ENCODE measurements at regions not wholly inside any gene's neighbourhood (a gene's known extent, or its start where the extent isn't known, plus 50 kb on each side); places are given as distances from the start of the nearest gene placed in this dataset.

DNA sequence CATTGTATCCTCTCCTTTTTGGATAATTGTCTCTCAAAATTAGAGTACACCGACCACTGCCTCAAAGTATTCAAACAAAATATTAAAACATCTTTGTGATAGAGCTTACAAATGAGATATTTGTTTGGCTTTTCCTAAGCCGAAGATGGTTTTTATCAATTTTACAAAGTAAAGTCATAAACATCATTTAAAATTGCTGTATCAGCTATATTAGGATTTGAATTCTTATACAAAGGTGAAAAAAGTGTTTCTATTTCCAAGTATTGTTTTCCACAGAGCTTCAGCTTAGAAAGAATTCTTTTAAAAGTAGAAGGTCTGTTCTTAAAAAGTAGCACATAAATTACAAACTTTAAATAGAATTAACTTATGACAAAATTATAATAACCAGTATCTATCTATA is 116.6 kb upstream of the IFNE start:
- 85 to 96% (median 94%) methylated on average over 2 of the region's 2 CpGs for WGBS, 3 donors
- Histone ChIP-seq H3K4me1 (ENCODE audit: control insufficient read depth in 3 of 3, insufficient read depth in 2 of 3, low read depth in 1 of 3, low read length in 2 of 3) (no peaks in the 10 kb centered on the region), H3K9me3 (ENCODE audit: control insufficient read depth in 2 of 2, insufficient read depth in 1 of 2, low read depth in 1 of 2, low read length in 1 of 2) (no peaks in the 10 kb centered on the region), H3K4me3 (ENCODE audit: low read depth in 1 of 3, low read length in 3 of 3) (no peak overlapping the region), H3K27me3 (ENCODE audit: control insufficient read depth in 3 of 3, insufficient read depth in 3 of 3, low read length in 3 of 3) (no peaks in the 10 kb centered on the region), H3K36me3 (ENCODE audit: control insufficient read depth in 3 of 3, insufficient read depth in 2 of 3, low read depth in 1 of 3, low read length in 3 of 3) (no peaks in the 10 kb centered on the region), H3K27ac (ENCODE audit: low read depth in 1 of 3, low read length in 2 of 3) (no peak overlapping the region)
- DNase-seq: no peak
- FAIRE-seq: no peak

DNA sequence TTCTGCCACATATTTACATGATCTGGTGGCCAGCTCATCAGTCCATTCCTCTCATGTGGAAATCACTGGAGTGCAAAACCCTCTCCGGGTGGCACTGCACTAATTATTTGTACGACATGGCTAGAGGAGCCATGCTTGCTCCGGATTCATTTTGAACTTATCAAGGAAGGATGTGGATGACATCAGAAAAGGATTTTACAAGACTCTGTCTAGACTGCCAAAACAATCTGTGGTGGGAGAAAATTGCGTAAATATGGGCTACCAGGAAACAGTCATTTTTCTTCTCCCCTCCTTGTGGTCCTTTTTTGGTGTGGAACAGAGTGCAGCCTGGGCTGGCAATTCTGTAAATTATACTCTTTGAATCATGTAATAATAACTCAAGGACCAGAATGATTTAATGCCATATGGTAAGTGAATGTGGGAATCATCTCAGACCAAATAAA is 123.4 kb upstream of the IFNE start:
- H3K4me3 ChIP-seq (ENCODE audit: low read depth in 1 of 3, low read length in 3 of 3): no peak overlapping the region
- no peaks in the 10 kb centered on the region for H3K4me1 ChIP-seq (ENCODE audit: control insufficient read depth in 3 of 3, insufficient read depth in 2 of 3, low read depth in 1 of 3, low read length in 2 of 3)
- FAIRE-seq (no peak), DNase-seq (no peak)
- no peak overlapping the region for H3K27ac ChIP-seq (ENCODE audit: low read depth in 1 of 3, low read length in 2 of 3)
- H3K36me3 ChIP-seq (ENCODE audit: control insufficient read depth in 3 of 3, insufficient read depth in 2 of 3, low read depth in 1 of 3, low read length in 3 of 3): no peaks in the 10 kb centered on the region
- H3K9me3 ChIP-seq (ENCODE audit: control insufficient read depth in 2 of 2, insufficient read depth in 1 of 2, low read depth in 1 of 2, low read length in 1 of 2): no peaks in the 10 kb centered on the region
- WGBS, 3 donors: 60 to 90% (median 70%) methylated on average over 4 of the region's 4 CpGs
- no peaks in the 10 kb centered on the region for H3K27me3 ChIP-seq (ENCODE audit: control insufficient read depth in 3 of 3, insufficient read depth in 3 of 3, low read length in 3 of 3)

DNA sequence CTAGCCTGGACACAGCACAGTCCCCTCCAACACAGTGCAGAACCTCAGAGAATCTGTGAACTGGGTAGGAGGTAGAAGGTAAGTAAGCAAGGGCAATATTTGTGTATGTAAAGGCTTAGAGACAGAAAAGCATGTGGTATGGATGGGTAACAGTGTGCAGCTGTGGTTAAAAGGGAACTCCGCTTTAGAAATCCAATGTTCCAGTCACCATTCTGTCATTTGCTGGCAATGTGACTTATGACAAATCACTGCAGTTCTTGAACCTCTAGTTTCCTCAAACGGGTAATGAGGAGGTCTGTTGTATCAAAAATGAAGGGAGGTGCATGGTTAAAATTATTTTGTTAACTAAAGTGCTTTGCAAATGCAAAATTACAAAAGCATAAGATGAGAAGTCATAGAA is 125.5 kb upstream of the IFNE start:
- no peak overlapping the region for H3K4me3 ChIP-seq (ENCODE audit: low read depth in 1 of 3, low read length in 3 of 3)
- WGBS, 3 donors: 75 to 83% (median 77%) methylated on average over 2 of the region's 2 CpGs
- H3K4me1 ChIP-seq (ENCODE audit: control insufficient read depth in 3 of 3, insufficient read depth in 2 of 3, low read depth in 1 of 3, low read length in 2 of 3): peaks cover 0 to 3% (median 0%) of the 10 kb centered on the region in 3 donors
- DNase-seq (no peak), FAIRE-seq (no peak)
- H3K27me3 ChIP-seq (ENCODE audit: control insufficient read depth in 3 of 3, insufficient read depth in 3 of 3, low read length in 3 of 3): no peaks in the 10 kb centered on the region
- no peaks in the 10 kb centered on the region for H3K36me3 ChIP-seq (ENCODE audit: control insufficient read depth in 3 of 3, insufficient read depth in 2 of 3, low read depth in 1 of 3, low read length in 3 of 3)
- no peaks in the 10 kb centered on the region for H3K9me3 ChIP-seq (ENCODE audit: control insufficient read depth in 2 of 2, insufficient read depth in 1 of 2, low read depth in 1 of 2, low read length in 1 of 2)
- no peak overlapping the region for H3K27ac ChIP-seq (ENCODE audit: low read depth in 1 of 3, low read length in 2 of 3)

DNA sequence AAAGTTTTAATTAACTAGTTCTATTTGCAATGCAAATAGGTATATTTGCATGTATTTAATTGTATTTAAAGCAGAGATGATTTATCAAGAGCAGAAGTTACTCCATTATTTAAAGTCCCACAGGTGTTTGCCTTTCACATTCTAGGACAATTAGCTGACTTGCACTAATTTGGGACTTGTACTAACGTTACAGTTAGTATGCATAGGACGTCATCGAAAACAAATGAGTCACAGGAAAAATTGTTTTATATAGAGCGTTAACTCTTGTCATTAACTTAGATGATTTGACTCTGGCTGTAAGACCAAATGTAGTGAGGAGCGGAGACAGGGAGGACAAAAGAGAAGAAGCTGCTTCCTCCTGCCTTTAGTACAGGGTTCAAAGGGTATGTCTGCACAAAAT is 126.1 kb upstream of the IFNE start:
- peaks cover 0 to 3% (median 0%) of the 10 kb centered on the region in 3 donors for H3K4me1 ChIP-seq (ENCODE audit: control insufficient read depth in 3 of 3, insufficient read depth in 2 of 3, low read depth in 1 of 3, low read length in 2 of 3)
- WGBS, 3 donors: 76 to 83% (median 81%) methylated on average over 5 of the region's 5 CpGs
- no peaks in the 10 kb centered on the region for H3K36me3 ChIP-seq (ENCODE audit: control insufficient read depth in 3 of 3, insufficient read depth in 2 of 3, low read depth in 1 of 3, low read length in 3 of 3)
- H3K27me3 ChIP-seq (ENCODE audit: control insufficient read depth in 3 of 3, insufficient read depth in 3 of 3, low read length in 3 of 3): no peaks in the 10 kb centered on the region
- FAIRE-seq (no peak), DNase-seq (no peak)
- no peak overlapping the region for H3K4me3 ChIP-seq (ENCODE audit: low read depth in 1 of 3, low read length in 3 of 3)
- no peaks in the 10 kb centered on the region for H3K9me3 ChIP-seq (ENCODE audit: control insufficient read depth in 2 of 2, insufficient read depth in 1 of 2, low read depth in 1 of 2, low read length in 1 of 2)
- H3K27ac ChIP-seq (ENCODE audit: low read depth in 1 of 3, low read length in 2 of 3): no peak overlapping the region

DNA sequence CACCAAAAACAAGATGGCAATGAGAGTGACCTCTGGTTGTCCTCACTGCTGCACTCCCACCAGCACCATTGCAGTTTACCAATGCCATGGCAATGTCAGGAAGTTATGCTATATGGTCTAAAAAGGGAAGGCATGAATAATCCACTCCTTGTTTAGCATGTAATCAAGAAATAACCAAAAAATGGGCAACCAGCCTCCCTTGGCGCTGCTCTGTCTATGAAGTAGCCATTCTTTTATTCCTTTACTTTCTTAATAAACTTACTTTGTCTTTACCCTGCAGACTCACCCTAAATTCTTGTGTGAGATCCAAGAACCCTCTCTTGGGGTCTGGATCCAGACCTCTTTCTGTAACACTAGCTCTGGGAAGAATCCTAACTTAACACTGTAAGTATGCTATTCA is 127.4 kb upstream of the IFNE start:
- Histone ChIP-seq H3K27ac (ENCODE audit: low read depth in 1 of 3, low read length in 2 of 3) (no peak overlapping the region), H3K4me1 (ENCODE audit: control insufficient read depth in 3 of 3, insufficient read depth in 2 of 3, low read depth in 1 of 3, low read length in 2 of 3) (peaks cover 0 to 3% (median 0%) of the 10 kb centered on the region in 3 donors), H3K4me3 (ENCODE audit: low read depth in 1 of 3, low read length in 3 of 3) (no peak overlapping the region), H3K9me3 (ENCODE audit: control insufficient read depth in 2 of 2, insufficient read depth in 1 of 2, low read depth in 1 of 2, low read length in 1 of 2) (no peaks in the 10 kb centered on the region), H3K27me3 (ENCODE audit: control insufficient read depth in 3 of 3, insufficient read depth in 3 of 3, low read length in 3 of 3) (no peaks in the 10 kb centered on the region), H3K36me3 (ENCODE audit: control insufficient read depth in 3 of 3, insufficient read depth in 2 of 3, low read depth in 1 of 3, low read length in 3 of 3) (no peaks in the 10 kb centered on the region)
- no peak for FAIRE-seq
- DNase-seq: no peak
- WGBS, 3 donors: 88 to 92% (median 91%) methylated on average over 1 of the region's 1 CpG

DNA sequence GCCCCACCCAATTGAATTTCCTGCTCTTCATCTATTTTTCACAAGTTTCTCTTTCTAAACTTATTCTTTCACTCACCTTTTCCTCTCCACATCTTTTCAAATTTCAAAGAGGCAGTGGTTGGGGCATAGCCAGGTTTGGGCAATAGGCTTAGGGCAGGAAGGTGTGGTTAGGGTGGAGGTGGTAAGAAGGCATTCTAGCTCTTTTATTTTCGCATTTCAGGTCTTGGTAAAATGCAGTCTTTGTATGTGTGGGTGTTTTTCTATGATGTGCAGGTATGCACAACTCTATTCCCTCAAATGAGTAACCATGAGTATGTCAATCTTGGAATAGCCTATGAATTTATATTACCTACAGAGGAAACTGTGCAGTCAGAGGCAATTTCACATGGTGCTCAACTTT is 129.8 kb upstream of the IFNE start:
- FAIRE-seq: no peak

DNA sequence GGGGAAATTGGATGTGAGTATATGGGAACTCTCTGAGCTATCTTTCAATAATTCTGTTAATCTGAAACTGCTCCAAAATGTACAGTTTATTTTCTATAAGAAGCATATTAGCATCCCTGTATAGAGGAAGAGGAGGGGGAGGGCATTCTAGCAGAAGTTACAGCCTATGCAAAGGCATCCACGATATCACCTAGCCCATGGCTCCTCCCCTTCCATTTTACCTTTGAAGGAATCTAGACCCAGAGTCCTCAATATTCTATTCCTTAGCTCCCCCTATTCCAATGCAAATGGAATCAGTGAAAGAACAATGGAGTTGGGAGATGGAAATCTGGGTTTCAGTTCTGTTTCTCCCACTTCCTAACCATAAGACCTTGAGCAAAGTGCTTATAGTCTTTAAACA is 132.9 kb upstream of the IFNE start:
- H3K36me3 ChIP-seq (ENCODE audit: control insufficient read depth in 3 of 3, insufficient read depth in 2 of 3, low read depth in 1 of 3, low read length in 3 of 3): no peaks in the 10 kb centered on the region
- H3K27ac ChIP-seq (ENCODE audit: low read depth in 1 of 3, low read length in 2 of 3): no peak overlapping the region
- no peaks in the 10 kb centered on the region for H3K9me3 ChIP-seq (ENCODE audit: control insufficient read depth in 2 of 2, insufficient read depth in 1 of 2, low read depth in 1 of 2, low read length in 1 of 2)
- H3K27me3 ChIP-seq (ENCODE audit: control insufficient read depth in 3 of 3, insufficient read depth in 3 of 3, low read length in 3 of 3): no peaks in the 10 kb centered on the region
- FAIRE-seq (no peak), DNase-seq (no peak)
- 33 to 42% (median 36%) methylated on average over 1 of the region's 1 CpG for WGBS, 3 donors
- H3K4me1 ChIP-seq (ENCODE audit: control insufficient read depth in 3 of 3, insufficient read depth in 2 of 3, low read depth in 1 of 3, low read length in 2 of 3): peaks cover 0 to 3% (median 0%) of the 10 kb centered on the region in 3 donors
- no peak overlapping the region for H3K4me3 ChIP-seq (ENCODE audit: low read depth in 1 of 3, low read length in 3 of 3)

More for the DNA sequence above, 129.8 kb upstream of the IFNE start:
- no peak for DNase-seq
- no peak overlapping the region for H3K27ac ChIP-seq (ENCODE audit: low read depth in 1 of 3, low read length in 2 of 3)
- 69 to 77% (median 74%) methylated on average over 1 of the region's 1 CpG for whole genome bisulfite sequencing, 3 donors
- no peaks in the 10 kb centered on the region for H3K27me3 ChIP-seq (ENCODE audit: control insufficient read depth in 3 of 3, insufficient read depth in 3 of 3, low read length in 3 of 3)
- no peak overlapping the region for H3K4me3 ChIP-seq (ENCODE audit: low read depth in 1 of 3, low read length in 3 of 3)
- peaks cover 0 to 3% (median 0%) of the 10 kb centered on the region in 3 donors for H3K4me1 ChIP-seq (ENCODE audit: control insufficient read depth in 3 of 3, insufficient read depth in 2 of 3, low read depth in 1 of 3, low read length in 2 of 3)
- no peaks in the 10 kb centered on the region for H3K36me3 ChIP-seq (ENCODE audit: control insufficient read depth in 3 of 3, insufficient read depth in 2 of 3, low read depth in 1 of 3, low read length in 3 of 3)
- no peaks in the 10 kb centered on the region for H3K9me3 ChIP-seq (ENCODE audit: control insufficient read depth in 2 of 2, insufficient read depth in 1 of 2, low read depth in 1 of 2, low read length in 1 of 2)

DNA sequence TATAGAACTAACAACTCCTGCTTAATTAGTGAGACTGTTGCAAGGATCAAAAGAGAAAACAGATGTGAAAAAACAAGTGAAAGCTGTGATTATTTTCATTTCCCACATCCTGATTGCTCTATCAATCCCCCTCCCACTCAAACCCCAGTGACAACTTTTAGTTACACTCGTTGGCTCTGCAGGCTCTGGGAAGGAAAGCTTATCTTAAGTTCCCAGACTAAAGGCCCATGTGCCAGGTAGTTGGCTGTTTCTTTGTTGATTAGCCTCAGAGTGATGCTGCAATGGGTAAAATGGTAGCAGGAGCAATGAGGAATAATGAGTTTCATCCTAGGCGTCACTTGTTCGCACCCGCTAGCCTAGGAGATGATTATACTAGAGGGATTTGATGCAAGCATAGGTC is 133.3 kb upstream of the IFNE start:
- no peak overlapping the region for H3K27ac ChIP-seq (ENCODE audit: low read depth in 1 of 3, low read length in 2 of 3)
- DNase-seq: no peak
- FAIRE-seq: no peak
- no peak overlapping the region for H3K4me3 ChIP-seq (ENCODE audit: low read depth in 1 of 3, low read length in 3 of 3)
- 71 to 75% (median 75%) methylated on average over 4 of the region's 4 CpGs for WGBS, 3 donors
- H3K9me3 ChIP-seq (ENCODE audit: control insufficient read depth in 2 of 2, insufficient read depth in 1 of 2, low read depth in 1 of 2, low read length in 1 of 2): no peaks in the 10 kb centered on the region
- H3K27me3 ChIP-seq (ENCODE audit: control insufficient read depth in 3 of 3, insufficient read depth in 3 of 3, low read length in 3 of 3): no peaks in the 10 kb centered on the region
- no peaks in the 10 kb centered on the region for H3K36me3 ChIP-seq (ENCODE audit: control insufficient read depth in 3 of 3, insufficient read depth in 2 of 3, low read depth in 1 of 3, low read length in 3 of 3)
- peaks cover 0 to 3% (median 0%) of the 10 kb centered on the region in 3 donors for H3K4me1 ChIP-seq (ENCODE audit: control insufficient read depth in 3 of 3, insufficient read depth in 2 of 3, low read depth in 1 of 3, low read length in 2 of 3)

DNA sequence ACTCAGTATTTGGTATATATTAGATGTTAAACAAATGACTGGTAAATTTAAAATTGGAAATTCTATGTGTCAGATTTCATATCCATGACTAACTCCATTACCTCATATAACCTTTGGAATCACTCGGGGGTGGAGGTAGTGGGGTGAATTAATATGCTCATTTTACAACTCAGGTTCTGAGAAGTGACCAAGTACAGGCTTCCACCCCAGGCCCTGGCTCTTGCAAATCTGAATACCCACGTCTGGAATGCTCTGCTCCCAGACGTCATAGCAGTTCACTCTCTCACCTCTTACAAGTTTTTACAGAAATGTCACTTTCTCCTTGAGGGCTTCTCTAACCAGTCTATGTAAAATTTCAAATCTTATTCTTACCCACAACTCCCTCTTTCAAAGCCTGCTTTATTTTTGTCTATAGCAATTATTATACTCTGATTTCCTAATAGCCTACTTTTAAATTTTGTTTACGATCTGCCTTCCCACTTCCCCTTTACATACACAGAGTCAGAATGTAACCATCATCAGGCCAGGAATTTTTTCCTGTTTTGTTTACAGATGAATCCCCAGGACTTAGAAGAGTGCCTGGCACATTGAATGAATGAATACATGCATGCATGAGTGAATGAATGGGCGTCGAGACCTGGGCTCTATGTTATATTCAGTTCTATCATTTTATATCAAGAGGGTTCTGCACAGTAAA is 134.1 kb upstream of the IFNE start:
- no peaks in the 10 kb centered on the region for H3K36me3 ChIP-seq (ENCODE audit: control insufficient read depth in 3 of 3, insufficient read depth in 2 of 3, low read depth in 1 of 3, low read length in 3 of 3)
- H3K4me1 ChIP-seq (ENCODE audit: control insufficient read depth in 3 of 3, insufficient read depth in 2 of 3, low read depth in 1 of 3, low read length in 2 of 3): no peaks in the 10 kb centered on the region
- FAIRE-seq (no peak), DNase-seq (peak; percentile 23 to 80)
- 51 to 66% (median 53%) methylated on average over 6 of the region's 6 CpGs for WGBS, 3 donors
- no peaks in the 10 kb centered on the region for H3K9me3 ChIP-seq (ENCODE audit: control insufficient read depth in 2 of 2, insufficient read depth in 1 of 2, low read depth in 1 of 2, low read length in 1 of 2)
- no peak overlapping the region for H3K27ac ChIP-seq (ENCODE audit: low read depth in 1 of 3, low read length in 2 of 3)
- no peak overlapping the region for H3K4me3 ChIP-seq (ENCODE audit: low read depth in 1 of 3, low read length in 3 of 3)
- H3K27me3 ChIP-seq (ENCODE audit: control insufficient read depth in 3 of 3, insufficient read depth in 3 of 3, low read length in 3 of 3): no peaks in the 10 kb centered on the region

Measured in small intestine (tissue), 7 donors.